ENCODE measurements at regions not wholly inside any gene's neighbourhood (a gene's known extent, or its start where the extent isn't known, plus 50 kb on each side); places are given as distances from the start of the nearest gene placed in this dataset.
"Not testable (repeated sequence)": the region's sequence is repeated elsewhere in the genome, so short reads cannot be mapped to it uniquely, and the experiment has no call there.

DNA sequence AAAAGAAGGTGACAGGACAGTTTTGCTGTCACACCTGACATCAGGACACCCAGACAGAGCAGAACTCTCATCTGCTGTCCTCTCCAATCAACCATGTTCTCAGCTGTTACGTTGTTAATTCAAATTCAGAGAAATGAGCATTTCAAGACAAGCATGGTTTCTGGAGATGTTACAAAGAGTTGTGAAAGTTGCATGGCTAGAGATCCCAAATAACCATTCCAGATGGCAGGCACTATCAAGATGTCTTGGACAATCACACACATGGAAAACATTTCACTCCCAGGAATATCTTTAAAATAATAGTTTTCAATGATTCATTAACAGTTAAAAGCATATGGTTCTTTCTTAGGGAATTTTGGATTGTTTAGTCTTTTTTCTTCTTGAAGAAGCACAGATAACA, 533.1 kb downstream of the AGTPBP1 start:
- DNase-seq (ENCODE audit: low read depth in 2 of 2): no peak

DNA sequence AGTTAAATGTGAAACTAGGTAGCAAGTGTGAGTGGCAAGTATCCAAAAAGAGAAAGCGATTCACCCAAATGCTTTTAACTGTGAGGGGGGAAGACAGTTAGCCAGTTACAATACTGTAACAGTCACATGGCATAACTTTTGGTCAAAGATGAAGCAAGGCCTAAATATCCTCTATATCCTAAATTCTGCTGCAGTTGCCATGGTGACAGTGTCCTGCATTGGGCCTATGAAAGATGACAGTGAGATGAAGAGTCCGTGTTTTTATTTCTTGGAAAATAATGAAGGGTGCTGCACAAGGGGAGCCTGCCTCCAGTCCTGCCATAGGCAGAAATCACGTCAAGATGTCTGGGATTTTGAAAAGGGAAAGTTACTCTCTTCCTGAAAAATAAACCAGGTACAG, 534.6 kb downstream of the NTRK2 start:
- DNase-seq (ENCODE audit: low read depth in 2 of 2): no peak

- no peak for DNase-seq (ENCODE audit: low read depth in 2 of 2)
Measured at GRCh38 chr9:85202596-85202995, 533.1 kb downstream of the NTRK2 start.

DNA sequence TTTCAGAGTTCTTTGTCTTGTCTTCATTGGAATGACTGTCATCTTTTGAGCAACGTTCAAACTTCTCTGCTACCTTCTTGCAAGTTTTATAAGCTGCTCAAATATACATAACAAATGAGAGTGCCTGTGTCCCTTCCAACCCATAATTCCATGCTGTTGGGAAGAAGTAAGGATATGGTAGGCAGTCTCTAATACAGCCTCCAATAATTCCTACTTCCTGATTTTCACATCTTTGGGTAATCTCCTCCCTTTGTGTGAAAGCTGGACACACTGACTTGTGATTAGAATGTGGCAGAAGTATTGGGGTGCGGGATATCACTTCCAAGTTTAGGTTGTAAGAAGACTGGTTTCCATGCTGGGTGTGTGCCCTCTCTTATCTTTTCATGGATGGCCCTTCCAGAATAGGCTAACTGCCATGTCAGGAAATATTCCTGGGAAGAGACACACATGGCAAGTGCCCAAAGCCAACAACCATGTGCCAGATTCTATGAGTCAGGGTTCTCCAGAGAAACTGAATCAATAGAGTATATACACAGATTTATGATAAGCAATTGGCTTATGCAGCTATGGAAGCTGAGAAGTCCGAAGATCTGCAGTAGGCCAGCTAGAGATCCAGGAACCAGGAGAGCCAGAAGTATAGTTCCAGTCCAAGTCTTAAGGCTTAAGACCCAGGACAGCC, 531.3 kb downstream of the NTRK2 start:
- DNase-seq (ENCODE audit: low read depth in 2 of 2): no peak

GRCh38 chr9:85199866-85200495, 530.5 kb downstream of the NTRK2 start:
- no peak for DNase-seq (ENCODE audit: low read depth in 2 of 2)

DNA sequence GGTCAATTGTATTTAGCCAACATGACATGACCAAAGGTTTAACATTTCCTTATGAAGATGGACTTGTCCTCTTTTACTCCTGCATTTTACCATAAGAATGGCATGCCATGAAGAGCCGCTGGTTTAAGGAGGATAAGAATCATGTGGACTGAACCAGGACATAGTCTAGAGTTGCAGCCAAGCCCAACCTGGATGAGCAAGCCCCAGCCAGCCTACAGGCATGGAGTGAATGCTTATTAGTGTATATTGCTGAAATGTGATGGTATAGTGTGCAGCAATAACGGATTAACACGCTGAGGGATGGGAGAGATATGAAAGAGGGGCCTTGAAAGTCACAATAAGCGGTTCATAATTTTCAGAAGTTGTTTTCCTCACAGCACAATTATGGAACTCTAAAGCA, 523.2 kb downstream of the NTRK2 start:
- DNase-seq (ENCODE audit: low read depth in 2 of 2): no peak

GRCh38 chr9:85186218-85186585, 516.7 kb downstream of the NTRK2 start:
- DNase-seq (ENCODE audit: low read depth in 2 of 2): no peak

DNA sequence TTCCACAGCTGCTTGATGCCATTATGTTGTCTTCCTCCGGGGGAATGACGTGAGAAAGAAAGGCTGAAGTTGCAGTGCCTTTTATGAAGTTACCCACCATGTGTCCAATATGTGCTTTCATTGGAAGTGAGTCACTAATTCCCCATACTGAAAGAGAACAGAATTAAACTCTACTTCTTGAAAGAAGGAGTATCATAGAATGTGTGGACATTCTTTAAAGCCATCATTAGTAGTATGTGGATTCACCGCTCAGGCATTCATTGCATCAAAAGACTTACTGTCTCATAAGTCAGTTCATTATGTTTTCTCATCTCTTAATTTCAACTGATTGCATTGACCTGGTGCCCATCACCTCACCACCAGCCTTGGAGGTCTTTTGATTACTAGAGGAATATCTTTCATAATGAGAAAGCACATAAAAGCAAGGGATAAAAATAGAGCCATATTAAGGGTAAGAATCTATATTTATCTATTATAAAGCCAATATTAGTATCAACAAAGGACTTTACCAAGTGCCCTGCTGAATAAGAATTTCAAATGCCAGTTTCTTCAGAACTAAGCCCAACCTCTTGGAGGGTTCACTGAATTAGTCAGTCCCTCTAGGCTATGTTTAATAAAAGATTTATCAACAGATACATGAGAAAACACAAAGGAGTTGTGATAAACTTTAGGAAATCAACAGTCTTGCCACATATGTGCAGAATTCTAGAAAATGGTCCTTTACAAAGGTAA, 516.1 kb downstream of the NTRK2 start:
- no peak for DNase-seq (ENCODE audit: low read depth in 2 of 2)

DNA sequence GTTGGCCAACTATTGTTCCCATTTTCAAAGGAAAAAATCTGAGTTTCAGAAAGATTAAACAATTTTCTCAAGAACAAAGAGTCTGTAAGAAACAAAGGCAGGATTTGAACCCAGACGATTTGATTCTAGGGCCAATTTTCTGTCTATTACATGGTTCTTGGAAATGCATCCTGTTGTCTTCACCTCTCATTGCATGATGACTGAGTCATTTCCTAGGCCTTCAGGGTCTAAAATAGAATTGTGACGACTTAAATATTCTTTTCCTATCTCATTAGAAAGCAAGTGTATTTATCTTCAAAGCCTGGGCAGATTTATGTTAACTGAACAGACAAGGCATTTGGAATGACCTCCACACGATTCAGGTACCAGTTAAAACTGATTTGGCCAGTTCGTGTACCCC, 512.9 kb downstream of the NTRK2 start:
- DNase-seq (ENCODE audit: low read depth in 2 of 2): no peak

- DNase-seq (ENCODE audit: low read depth in 2 of 2): no peak
Measured at GRCh38 chr9:85178474-85178873, 508.9 kb downstream of the NTRK2 start.

GRCh38 chr9:85173967-85174366, 504.4 kb downstream of the NTRK2 start:
- DNase-seq (ENCODE audit: low read depth in 2 of 2): no peak

GRCh38 chr9:85172001-85172978, 502.8 kb downstream of the NTRK2 start:
- DNase-seq (ENCODE audit: low read depth in 2 of 2): no peak

DNA sequence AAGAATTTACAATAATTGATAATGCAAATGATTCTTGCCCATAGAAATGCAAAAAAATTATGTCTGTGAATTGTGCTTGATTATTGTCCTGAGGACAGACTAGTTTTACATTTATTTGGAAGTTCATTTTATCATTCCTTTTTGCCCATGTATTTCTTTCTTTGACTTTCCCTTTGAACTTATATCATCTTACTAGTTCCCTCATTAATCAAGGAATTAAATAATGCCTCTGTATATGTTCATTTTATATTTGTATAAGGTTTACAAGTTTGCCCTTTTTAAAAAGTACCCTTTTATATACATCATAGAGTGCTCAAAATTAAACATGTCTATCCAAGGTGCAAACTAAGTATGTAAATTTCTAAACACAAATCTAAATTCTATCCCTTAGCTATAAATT, 501.6 kb downstream of the NTRK2 start:
- no peak for DNase-seq (ENCODE audit: low read depth in 2 of 2)

DNA sequence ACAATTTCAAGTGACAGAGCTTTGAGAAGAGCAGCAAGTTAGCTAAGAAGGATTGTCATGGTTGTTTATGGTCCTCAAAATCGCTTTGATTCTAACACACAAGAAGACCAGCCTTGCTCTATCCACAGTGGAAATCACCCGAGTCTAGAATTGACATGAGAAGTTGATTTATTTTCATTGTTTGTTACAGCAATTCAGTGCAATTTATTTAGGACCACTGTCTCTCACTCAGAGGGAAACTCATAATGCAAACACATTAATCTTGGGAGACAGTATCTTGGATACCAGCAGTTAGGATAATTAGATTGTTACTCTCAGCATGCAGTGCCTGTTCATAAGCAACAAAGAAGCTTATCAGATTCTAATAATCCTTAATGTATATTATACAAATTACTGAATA, 498.9 kb downstream of the NTRK2 start:
- DNase-seq (ENCODE audit: low read depth in 2 of 2): no peak

DNA sequence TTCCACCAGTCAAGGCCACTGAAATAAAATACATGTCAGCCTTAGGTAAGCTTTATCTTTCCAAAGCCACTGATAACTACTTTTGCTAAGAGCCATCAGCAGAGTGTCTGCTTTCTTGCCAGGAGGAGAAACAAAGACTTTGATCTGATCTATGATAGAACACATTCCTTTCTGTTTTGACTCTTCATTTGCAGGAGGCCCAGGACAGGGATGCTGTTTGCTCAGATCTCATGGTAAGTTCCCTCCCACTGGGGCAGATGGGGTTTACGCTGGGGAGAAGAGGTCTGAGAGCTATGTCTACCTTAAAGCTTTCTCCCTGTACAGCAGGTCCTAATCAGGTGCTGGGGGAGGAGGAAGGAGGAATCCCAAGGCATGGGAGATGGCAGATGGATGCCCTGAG, 497.6 kb downstream of the NTRK2 start:
- no peak for DNase-seq (ENCODE audit: low read depth in 2 of 2)

- DNase-seq (ENCODE audit: low read depth in 2 of 2): no peak
Measured at GRCh38 chr9:85163825-85164224, 494.3 kb downstream of the NTRK2 start.

DNA sequence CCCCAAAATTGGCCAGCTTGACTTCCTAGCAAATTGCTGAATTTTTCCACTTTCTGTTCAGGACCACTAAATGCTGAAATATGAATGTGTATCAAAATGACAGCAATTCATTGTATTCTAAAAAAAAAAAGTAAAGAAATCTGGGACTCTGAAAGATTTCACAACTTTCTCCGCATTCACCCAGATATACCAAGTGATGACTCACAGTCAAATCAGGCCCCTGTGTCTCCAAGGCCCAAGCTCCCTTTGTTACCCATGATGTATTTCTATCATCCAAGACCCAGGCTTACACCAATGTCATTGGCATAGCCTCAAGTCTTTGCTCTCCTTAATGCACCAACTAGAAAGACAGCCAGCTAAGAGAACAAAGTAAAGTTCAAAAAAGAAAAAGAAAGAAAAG, 493.9 kb downstream of the NTRK2 start:
- no peak for DNase-seq (ENCODE audit: low read depth in 2 of 2)

DNA sequence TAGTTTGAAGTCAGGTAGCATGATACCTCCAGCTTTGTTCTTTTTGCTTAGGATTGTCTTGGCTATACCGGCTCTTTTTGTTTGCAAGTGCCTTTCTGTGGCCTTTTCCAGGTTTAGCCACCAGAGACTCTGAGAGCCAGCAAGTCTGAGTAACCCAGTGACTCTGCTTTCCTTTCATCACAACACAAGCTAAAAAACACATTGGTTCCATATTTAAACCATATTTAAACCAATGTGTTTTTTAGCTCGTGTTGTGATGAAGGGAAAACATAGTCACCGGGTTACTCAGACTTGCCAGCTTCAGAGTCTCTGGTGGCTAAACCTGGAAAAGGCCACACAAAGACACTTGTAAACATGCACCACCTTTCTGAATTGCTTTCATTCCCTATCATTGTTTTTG, 493.3 kb downstream of the NTRK2 start:
- no peak for DNase-seq (ENCODE audit: low read depth in 2 of 2)

DNA sequence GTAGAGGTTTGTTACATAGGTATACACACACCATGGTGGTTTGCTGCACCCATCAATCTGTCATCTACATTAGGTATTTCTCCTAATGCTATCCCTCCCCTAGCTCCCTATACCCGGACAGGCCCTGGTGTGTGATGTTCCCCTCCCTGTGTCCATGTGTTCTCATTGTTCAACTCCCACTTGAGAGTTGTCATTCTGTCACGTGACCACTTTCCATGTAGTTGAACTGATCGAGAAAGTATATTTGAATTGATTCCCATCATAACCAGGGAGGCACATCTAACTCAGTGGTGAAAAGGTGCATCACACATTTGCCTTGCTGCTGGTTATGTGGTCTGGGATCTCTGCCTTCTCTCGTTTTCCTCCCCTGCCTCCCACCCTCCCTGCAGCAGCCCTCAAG, 491.4 kb downstream of the NTRK2 start:
- DNase-seq (ENCODE audit: low read depth in 2 of 2): not testable (repeated sequence)

GRCh38 chr9:85158512-85158911, 489.0 kb downstream of the NTRK2 start:
- no peak for DNase-seq (ENCODE audit: low read depth in 2 of 2)

DNA sequence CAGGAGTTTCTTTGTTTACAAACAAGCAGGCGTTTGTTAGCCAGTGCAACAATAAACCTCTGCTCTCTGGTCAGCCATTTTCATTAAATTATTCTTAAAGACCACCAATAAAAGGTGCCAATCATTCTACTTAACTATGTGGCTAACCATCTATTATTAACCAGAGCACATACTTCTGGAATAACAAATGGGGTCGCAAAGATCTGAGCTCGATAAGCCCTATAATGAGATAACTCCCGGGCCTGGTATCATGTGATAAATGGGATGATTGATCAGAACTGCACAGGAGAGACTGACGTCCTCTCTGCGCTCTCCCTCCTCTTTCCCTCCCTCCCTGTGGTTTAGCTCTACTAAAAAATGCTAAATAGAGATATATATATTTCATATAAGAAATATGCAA, 488.2 kb downstream of the NTRK2 start:
- no peak for DNase-seq (ENCODE audit: low read depth in 2 of 2)

DNA sequence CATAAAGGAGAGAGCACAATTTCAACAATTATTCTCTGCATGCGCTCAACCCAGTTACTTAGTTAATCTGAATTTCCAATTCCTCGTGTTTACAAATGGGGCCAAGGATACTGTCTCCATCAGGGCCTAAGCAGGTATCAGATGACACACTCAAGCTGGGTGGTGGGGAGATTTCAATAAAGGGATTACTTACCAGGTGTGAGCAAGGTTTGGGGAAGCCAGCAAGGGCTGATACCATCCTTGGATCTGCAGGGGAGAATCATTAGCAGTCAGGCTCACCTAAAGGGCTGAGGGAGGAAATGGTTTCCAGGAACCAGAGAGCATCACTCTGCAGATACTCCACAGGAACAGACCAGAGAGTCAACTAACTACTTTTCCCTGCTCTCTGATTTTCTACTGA, 487.1 kb downstream of the NTRK2 start:
- DNase-seq (ENCODE audit: low read depth in 2 of 2): no peak
